NCI-H82 treated with DMSO at 0.1 percent for 48 hours (cell line): ENCODE measurements at regions not wholly inside any gene's neighbourhood (a gene's known extent, or its start where the extent isn't known, plus 50 kb on each side); places are given as distances from the start of the nearest gene placed in this dataset.
"Not testable (repeated sequence)": the region's sequence is repeated elsewhere in the genome, so short reads cannot be mapped to it uniquely, and the experiment has no call there.

Experiments
- DNase-seq: peaks from one replicate; lab custom pipeline; 2025; ENCODE audit not compliant: unreplicated experiment; lab: John Stamatoyannopoulos, UW

- DNase-seq: no peak
These were observed 1038.3 kb downstream of the CDH11 start for GRCh38 chr16:64083428-64084129.

GRCh38 chr16:64077242-64077641, 1044.6 kb downstream of the CDH11 start:
- no peak for DNase-seq

DNA sequence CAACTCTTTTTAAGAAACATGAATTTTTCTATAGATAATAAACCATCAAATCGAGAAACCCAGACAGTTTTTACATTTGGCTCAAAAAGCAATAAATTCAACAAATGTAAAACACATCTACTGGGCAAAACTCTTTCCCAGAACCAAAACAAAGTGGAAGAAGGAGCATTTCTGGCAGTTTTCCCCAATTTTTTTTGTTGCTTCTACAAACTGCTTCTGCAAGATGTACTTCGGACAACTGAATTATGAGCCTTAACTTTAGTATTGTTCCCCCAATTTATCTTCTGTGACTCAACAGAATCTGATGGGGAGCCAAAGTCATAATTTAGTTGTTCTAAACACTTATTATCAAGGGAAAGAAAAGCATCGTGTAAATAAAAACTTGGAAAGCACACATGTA, 1047.2 kb downstream of the CDH11 start:
- DNase-seq: no peak

GRCh38 chr16:64072131-64072730, 1049.6 kb downstream of the CDH11 start:
- DNase-seq: not testable (repeated sequence)

DNA sequence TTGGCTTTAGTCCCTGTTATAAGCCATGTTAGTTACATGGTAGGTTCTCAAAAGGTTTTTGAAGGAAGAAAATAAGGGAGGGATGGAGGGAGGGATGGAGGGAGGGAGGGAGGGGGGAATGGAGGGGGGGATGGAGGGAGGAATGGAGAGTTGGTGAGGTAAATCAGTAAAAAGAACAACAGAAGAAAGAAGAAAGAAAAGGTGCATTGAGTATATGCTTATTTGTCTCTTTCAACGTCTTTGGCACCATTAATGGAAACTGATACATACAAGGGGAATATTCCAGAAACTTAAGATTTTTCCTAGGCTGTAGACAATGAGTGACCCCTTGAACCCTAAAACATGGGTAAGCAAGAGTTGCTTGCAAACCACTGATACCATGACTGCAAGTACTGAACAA, 1056.3 kb downstream of the CDH11 start:
- no peak for DNase-seq

- no peak for DNase-seq
These were observed 1060.2 kb downstream of the CDH11 start for GRCh38 chr16:64061621-64062020.

- no peak for DNase-seq
These were observed 1061.2 kb downstream of the CDH11 start for GRCh38 chr16:64060631-64061030.

DNA sequence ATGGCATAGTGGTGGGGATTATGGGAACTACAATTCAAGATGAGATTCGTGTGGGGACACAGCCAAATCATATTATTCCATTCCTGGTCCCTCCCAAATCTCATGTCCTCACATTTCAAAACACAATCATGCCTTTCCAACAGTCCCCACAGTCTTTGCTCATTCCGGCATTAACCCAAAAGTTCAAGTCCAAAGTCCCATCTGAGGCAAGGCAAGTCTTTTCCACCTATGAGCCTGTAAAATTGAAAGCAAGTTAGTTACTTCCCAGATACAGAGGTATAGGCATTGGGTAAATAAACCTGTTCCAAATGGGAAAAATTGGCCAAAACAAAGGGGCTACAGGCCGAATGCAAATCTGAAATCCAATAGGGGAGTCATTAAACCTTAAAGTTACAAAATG, 1063.2 kb downstream of the CDH11 start:
- DNase-seq: no peak

DNA sequence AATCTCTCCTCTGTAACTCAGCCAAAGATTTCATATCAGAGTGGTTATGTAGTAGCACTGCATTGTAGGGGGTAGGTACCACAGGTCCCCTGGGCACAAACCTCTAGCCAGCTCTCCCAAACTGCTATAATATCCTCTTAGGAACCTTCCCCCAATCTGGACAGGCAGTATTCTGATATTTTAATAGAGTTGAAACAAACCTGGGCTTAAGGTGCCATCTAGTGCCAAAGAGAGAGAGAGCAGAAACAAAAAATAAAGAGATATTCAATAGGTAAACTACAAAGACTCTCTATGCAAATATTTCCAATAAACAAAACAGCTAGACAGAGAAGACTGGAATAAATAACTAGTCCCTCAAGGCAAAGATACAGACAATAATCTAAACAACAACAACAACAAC, 1070.0 kb downstream of the CDH11 start:
- no peak for DNase-seq

DNA sequence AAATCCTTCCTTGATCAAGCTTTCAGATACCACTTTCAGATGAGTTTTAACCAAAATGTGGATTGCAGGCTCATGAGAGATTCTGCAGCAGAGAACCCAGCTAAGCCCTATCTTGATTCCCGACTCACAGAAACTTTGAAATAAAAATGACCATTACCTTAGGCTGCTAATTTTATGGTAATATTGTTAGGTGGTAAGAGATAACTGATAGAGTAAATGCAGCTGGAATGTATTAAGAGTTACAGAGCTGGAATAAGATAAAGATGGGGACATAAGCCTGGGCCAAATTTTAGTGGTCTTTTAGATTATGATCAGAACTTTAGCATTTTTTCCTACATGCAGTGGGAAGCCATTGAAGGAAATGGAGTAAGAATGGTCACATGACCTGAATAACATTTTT, 1074.0 kb downstream of the CDH11 start:
- no peak for DNase-seq

DNA sequence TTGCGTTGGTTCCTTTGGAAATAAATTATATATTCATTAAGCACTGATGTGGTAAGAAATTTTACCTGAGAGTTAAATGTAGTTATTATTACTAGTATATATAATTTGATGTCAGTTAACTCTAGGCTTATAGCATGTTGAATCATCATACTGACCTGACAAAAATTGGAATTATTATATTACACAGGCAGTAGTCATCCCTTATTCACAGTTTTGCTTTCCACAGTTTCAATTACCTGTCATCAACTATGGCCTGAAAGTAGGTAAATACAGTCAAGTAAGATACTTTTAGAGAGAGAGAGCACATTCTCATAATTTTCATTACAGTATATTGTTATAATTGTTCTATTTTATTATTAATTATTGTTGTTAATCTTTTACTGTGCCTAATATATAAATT, 1074.7 kb downstream of the CDH11 start:
- no peak for DNase-seq

GRCh38 chr16:64035337-64035736, 1086.5 kb downstream of the CDH11 start:
- no peak for DNase-seq

GRCh38 chr16:64019339-64019738, 1102.5 kb downstream of the CDH11 start:
- DNase-seq: no peak

GRCh38 chr16:64017796-64018195, 1104.1 kb downstream of the CDH11 start:
- DNase-seq: no peak

DNA sequence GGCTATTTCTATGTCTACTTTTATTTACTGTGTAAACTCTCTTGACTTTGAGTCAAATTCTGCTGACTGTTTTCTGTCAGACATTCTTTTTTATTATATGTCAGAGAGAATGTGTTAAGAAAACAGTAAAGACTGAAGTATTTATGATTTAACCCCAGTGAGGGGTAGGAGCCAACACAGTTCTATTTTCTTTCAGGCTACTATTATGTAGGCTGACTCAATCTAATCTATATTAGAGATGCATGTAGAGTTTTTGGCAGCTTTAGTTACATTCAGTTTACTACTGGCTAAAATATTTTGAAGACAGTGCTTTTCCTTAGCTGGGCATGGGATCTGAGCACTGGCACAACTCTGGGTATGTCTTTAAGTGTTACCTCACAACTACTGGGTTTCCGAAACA, 1108.0 kb downstream of the CDH11 start:
- no peak for DNase-seq

DNA sequence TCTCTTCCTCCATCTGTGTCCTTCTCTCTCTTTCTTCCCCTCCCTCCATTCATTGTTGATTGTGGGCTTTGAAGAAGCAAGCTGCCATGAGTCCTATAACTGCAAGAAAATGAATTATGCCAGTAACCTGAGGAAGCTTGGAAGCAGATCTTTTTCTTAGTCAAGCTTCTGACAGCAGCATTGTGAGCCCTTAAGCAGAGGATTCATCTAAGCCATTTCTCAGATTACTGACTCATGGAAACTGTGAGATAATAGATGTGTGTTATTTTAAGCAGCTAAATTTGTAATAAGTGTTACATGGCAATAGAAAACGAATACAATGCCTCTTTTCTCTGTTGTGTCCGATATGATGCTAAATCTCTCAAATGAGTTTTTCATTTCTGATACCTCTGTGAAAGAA, 1109.7 kb downstream of the CDH11 start:
- no peak for DNase-seq

DNA sequence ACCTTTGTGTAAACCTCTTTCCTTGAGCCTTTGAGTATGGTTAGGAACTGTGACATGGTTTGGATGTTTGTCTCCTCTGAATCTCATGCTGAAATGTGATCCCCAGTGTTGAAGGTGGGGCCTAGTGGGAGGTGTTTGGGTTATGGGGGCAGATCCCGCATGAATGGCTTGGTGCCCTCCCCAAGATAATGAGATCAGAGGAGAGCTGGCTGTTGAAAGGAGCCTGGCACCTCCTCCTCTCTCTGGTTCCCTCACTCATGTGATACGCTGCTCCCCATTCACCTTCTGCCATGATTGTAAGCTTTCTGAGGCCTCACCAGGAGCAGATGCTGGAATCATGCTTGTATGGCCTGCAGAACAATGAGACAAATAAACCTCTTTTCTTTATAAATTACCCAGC, 1110.2 kb downstream of the CDH11 start:
- no peak for DNase-seq

DNA sequence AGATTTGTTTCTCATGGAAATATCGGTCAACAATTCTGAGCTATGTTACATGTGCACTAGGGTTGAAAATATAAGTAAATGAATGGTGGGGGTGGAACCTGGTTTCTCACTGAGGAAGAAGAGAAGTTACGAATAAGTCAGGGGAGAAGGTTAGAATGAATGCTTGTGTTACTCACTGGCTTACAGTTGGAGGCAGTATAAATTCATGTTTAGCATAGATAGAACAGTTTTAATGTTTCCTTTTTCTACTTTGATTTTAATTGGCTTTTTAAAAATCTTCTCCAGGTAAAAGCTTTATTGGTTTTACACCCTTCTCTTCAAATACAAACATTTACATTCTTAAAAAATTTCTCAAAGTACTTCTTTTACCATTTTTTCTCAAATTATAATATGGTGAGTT, 1113.7 kb downstream of the CDH11 start:
- DNase-seq: no peak

- DNase-seq: no peak
These were observed 1117.7 kb downstream of the CDH11 start for GRCh38 chr16:64004116-64004515.

GRCh38 chr16:63995025-63995424, 1126.8 kb downstream of the CDH11 start:
- DNase-seq: no peak

DNA sequence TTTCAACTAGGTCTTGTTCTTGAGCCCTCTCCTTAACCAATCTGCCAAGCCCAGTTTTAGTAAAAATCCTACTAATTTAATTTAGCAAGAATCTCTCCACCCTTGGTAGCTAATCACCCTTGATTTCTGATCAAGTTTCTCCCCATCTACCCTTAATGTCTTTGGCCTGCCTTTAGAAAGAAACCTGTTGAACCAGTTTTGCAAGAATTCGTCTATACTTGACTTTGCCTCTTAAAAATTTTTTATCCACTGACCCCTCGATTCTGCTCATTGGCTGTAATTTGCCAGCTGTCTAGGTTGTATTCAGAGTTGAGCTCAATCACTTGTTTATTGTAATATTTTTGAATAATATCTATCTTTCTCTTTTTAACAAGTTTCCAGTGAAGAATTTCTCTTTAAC, 1138.5 kb downstream of the CDH11 start:
- DNase-seq: no peak

DNA sequence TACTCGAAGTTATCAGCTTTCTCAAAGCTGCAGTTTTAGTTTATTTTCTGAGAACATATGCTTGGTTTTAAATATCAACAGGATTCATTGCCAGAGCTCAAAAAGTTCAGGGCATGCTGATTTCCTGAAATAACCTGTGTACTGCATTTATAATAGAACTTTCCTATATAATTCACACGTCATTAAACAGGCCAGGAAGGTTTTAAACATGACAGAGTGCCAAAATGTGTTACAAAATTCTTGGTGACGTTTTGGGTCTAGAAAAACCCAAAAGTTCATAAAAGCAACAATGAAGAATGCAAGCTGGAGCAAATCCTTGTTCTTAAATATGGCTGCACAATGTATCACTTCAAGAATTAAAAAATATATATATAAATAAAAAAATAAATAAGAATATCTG, 1139.1 kb downstream of the CDH11 start:
- DNase-seq: no peak

DNA sequence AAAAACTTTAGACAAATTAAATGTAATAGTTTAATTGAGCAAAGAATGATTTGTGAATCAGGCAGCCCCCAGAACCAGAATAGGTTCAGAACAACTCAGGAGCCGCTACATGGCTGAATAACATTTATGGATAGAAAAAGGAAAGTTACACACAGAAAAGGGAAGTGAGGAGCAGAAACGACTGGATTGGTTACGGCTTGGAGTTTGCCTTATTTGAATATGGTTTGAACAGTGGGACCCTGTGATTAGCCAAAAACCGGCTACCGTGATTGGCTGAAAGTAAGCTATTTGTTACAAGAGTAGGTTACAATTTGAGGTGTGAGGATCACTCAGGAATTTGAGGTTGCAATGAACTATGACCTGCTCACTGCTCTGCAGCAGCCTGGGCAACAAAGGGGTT, 1139.8 kb downstream of the CDH11 start:
- no peak for DNase-seq
